DMS 273 treated with DMSO at 0.1 percent for 48 hours (cell line): ENCODE measurements at regions not wholly inside any gene's neighbourhood (a gene's known extent, or its start where the extent isn't known, plus 50 kb on each side); places are given as distances from the start of the nearest gene placed in this dataset.

ENCODE experiments used
- DNase-seq: peaks from one replicate; lab custom pipeline; 2025; lab: John Stamatoyannopoulos, UW

DNA sequence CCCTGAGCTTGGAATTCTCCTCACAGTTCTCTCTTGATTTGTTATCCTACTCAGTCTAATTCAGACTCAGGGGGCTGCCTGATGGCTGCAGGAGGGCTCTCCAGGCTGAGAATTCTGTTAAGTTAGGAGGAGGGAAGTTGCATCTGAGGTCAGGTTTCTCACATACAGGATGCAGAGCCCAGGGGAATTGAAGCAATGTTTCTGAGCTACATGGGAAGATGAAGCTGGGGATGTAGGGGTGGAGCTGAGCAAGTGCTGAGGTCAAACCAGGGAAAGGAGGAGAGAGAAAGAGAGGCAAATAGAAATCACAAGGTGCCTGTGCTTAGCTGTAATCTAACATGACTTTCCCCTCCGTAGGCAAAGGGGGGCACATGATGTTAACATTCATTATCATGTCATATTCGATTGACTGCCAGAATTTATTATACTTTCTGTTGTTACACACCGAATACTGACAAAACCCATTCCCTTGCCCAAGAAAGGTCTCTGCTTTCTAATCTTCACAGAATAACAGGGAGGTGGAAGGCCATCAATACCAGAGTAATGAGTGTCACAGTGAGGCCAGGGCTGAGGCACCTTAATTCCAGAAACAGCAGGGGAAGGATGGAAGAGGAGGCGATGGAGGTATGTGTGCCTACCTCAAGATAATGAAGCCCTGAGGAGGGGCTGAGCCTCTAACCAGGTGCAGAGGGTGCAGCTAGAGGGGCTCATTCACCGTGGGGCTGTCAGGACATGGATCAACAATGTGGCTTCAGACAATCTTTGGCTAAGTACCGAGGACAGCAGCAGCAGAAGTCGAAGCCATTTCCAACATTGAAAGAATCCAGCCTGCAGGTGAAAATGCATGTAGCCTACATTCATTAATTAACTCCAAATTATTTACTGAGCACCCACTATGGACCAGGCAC, 205.4 kb upstream of the SNX19 start:
- DNase-seq, result no peak

DNA sequence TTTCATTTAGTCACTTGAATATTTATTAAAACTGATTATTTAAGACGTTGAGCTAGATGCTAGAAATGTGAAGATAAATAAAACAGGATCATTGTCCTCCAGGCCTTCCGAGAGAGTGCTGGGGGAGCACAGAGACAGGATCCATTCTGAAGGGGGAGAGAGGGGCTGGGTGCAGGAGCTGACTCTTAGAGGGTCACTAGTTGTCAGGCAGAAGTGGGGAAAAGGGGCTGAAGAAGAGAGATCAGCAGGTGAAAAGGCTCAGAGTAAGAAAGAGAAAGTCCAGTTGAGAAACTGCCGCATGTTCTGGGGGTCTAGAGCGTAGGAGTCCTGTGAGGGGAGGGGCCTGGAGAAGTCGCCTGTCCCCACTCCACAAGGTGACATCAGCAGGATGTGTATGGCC, 206.2 kb upstream of the SNX19 start:
- no peak for DNase-seq

DNA sequence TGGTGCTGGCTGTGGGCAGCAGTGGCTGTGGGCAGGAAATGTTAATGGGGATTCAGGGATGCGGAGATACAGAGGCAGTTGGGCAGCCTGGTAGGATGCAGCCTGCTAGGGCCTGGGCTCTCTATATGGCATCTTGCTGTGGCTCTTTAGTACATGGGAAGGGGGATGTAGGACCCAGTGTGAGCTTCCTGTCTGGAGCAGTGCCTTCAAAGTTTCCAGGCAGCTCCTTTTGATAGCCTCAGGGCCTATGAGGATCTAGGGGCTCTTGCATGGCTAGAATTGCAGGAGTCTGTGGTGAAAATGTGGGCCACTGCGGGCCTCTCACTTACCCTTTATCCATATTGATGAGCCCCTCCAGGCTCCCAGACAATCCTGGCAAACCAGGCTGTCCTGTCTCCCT, 213.2 kb upstream of the SNX19 start:
- DNase-seq, result no peak

DNA sequence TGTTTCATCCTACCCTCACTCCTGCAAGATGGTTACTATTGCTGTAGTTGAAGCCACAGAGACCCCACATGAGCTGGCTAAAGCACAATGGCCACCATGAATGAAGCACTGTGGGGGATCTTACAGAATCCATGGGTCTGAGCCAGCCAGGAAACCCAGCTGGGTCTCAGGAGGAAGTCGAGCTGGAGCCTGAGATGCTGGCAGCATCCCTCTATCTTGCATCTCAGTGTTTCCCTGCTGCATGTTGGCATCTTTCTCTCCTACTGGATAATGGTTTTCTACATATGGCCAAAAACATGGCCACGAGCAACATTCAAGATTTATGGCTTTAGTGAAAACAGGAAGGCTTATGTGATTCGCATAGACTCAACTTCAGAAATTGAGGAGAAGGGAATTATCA, 219.3 kb upstream of the SNX19 start:
- no peak for DNase-seq

DNA sequence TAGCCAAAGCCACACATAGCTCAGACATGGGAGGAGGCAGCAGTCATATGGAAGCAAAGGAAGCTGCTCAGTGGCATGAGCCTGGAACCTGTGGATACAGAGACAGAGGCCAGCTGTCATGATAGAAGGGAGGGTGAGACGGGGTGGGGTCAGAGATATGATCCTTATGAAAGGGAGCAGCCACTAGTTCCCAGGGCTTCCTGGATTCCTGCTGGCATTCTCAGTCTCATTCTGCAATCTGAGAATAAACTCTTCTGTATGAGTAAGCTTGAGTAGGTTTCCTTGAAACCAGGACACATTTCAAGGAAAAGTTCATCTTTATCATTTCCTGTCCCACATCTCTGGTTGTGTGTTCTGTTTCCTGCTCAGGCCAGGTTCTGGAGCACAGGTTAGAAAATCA, 220.2 kb upstream of the SNX19 start:
- DNase-seq, result no peak

DNA sequence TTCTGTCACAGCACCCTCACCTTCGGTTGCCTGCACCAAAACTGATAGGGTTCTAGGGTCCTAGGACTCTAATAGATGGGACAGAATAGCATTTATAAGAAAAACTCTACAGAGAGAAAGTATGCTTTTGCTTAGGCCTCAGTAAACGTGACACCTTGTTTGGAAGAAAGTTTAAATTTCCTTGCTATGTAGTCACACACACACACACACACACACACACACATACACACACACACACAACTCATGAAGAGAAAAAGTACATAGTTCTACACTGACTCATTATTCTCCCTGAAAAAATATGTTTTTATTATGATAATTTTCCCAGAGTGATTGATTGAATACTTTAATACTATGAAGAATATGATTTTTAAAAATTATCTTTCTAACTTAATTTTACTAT, 220.8 kb upstream of the SNX19 start:
- DNase-seq, result no peak

DNA sequence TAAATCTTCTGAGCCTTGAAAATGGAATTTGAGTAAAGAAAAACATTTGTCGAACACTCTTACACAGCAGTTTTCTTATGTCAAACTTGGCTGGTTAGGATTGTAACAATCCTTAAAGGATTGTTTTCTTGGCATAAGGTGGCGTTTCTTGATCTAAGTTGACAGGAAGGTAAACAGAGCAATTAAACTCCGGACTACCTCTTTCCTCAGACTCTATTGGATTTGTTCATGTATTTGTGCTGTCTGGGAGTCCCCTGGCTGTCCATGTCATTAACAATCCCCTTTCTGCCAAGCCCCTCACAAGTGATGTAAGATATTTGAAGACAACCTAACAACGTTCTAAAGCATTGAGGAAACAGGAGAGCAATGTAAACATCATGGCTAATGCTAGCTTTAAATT, 222.5 kb upstream of the SNX19 start:
- no peak for DNase-seq

DNA sequence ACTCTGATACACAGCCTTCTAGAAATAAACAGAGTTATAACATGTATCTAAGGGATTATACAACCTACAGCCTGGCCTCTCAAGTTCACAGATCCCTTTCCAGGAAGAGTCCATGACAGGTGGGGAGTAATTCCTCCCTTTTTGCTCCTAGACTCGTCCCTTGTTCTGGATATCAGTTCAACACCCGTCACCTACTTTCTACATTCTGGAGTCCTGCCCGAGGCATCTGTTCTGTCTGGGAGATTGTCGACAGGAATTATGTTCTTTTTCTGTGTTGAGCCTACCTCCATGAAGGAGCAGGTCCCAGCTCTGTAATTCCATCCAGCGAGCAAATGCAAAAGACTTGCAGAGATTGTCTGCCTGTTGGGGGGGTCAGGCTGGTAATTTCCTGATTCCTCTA, 224.6 kb upstream of the NTM start:
- no peak for DNase-seq

DNA sequence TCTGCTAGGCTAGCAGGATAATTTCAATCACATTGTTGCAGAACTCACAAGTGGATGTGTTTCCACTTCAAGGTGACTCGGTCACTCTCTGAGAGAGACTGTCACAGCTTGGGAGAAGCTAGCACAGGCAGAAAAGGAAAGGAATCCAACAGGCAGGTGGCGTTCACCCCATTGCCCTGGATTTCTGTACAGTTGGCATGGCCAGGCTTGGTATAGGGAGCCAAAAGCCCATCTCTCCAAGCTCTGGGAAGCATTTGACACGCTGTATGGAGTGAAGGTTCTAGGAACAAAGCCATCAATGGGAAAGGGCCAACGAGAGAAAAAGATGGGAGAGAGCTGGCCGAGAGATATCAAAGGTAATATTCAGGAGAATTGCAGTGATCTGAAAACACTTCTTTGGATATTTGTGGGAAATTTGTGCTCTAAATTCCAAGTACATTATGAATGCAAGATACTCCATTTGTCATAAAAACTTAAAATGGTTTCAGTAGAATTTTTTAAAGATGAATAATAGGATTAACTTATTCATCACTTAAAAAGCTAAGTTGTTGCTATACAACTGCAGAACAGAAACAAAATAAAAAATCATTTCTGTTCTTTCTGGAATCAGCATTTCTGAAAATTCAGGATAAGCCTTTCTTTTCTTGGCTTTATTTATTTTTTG, 223.5 kb upstream of the NTM start:
- no peak for DNase-seq

DNA sequence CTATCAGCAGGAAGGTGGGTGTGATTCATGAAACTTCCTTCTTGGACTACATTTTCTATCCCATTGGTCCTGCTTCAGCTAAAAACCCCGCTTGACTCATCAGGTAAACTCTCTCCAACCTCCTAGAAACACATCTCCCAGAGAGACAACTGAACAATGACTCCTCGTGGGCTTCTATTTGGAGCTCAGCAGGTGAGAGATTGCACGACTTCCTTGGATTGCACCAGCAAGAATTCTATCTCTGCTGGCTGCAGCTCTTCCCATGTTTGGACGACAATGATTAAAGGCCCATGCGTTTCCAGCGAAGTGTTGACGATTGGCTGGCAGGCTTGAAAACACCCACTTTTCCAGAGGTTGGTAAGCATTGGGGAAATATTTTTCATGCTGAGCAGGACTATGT, 216.1 kb upstream of the NTM start:
- no peak for DNase-seq

DNA sequence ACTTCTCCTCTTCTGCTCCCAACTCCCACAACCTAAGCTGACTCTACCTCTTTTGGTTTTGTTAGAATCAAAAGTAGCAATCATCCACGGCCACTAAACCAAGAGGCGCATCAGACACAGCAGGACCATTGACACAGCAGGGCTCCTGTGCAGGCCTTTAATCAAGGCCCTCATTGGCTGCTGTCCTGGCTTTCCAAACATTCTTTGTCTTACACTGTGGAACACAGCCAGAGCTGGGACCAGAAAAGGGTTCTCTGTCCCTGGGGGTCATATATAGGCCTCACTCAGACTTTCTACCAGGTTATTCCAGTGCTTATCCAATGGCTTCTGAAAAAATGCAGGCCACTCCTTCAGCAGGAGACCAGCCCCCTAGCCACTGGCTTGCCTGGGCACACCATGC, 212.7 kb upstream of the NTM start:
- DNase-seq, result no peak

DNA sequence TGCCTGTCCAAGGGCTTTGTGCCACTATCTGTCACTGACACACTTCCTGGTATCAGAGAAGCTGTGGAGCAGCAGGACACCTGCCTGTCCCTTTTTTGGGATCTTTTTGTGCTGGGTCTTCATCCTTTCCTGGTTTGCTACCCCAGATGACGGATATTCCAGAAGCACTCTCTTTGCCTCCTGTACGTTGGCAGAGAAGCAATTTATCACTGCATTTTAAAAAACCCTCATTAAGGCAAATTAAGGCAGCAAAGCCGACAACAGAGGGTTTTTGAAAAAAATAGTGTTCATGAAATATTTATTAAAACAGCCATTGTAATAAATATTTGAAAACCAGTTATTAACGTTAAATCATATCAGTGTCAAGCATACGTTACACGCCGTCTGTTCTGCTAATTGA, 209.6 kb upstream of the NTM start:
- no peak for DNase-seq

DNA sequence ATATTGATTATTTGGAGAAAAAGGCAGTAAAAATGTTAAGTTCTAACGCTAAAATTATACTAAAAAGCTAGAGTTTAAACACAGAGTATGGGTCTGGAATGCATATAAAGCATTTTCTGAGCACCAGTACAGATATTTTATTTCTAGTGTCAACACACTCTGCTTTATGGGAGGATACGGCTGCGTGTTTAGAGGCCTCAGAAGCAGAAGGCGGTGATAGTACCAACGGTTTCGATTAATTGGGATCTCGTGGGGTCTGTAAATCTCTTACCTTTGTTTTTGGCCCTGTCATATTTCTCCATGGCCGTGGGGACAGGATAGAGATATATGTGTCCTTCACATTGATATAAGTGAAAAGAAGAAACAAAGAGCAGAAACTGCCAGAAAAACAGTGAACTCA, 206.8 kb upstream of the NTM start:
- DNase-seq, result no peak

DNA sequence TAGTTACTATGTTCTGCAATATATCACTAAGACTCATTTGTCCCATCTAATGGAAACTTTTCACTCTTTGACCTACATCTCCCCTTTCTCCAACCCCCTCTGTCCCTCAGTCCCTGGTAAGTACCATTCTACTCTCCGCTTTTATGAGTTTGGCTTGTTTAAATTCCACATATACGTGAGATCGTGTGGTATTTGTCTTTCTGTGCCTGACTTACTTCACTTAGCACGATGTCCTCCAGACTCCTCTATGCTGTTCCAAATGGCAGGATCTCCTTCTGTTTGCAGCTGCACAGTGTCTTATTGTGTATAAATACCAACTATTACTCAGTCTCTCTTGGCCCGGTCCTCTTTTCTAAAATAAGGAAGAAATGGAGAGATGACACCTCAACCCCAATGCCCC, 205.4 kb upstream of the NTM start:
- DNase-seq, result no peak

DNA sequence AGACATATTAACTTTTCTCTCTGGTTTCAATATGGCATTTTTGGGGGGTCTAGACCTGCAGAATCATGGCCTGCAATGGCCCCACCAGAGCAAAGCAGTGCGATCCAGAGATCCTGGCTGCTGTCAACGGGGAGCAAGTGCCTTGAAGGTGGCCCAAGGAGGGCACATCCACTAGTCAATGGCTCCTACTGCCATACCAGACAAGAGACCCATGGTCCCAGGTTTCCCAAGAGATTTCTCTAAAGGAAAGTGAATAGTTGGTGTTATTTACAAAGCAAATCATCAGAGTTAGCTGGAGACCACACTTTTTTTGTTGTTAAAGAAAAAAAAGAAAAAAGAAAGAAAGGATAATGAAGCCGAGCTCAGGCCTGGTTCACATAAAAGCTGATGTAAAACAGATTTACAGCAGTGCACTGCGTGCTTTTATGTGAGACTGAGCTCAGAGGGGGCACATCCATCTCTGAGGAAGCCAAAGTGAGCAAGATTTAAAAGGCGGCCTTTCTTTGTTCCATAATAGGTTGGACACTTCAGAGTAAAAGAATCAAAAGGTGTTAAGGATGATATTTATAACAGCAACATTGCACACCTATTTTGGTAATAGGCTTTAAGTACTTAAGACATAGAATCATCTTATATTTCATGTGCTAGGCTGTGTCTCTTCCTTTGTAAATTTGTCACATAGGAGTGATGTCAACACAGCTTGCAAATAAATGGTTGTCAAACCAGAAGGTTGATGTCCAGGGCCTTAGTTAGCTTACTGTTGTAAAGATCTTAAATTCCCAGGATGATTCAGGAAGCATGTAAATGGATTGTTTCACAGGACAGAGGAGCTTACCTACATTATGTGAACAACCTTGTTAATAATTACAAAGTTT, 201.3 kb upstream of the NTM start:
- no peak for DNase-seq

DNA sequence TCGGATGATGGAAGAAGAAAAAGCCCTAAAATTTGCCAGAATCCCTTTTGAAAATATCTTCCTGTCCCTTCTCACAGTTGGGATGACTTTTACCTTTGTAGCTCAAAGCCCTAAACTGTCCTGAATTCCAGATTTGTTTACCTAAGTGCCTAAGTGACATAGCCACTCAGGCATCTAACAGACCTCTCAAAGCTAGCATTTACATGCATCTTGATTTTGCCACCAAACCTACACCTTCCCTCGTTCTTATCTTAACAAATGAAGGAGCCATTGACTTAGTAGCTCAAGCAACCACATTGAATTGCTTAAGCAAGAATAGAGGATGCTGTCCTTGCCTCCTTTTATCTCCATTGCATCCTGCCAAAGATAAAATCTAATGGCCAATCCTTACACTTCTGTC, 198.4 kb upstream of the NTM start:
- DNase-seq, result no peak

DNA sequence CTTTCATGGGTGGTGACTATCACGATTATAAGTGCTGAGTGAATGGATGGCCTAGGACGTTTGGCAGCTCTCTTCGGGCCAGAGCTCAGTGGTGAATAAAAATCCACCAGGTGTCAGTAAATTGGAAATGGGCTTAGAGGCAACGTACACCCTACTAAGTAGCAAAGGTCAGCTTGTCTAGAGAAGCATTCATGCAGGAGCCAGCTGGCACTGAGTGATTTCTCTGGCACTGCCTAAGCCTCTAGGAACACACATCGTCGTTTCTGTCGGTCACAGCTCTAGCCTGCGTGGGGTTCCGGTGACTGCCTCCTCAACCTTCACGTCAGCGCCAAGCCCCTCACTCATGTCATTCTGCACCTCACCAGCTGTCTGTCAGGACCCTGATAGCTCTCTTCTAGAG, 192.4 kb upstream of the NTM start:
- DNase-seq, result no peak

DNA sequence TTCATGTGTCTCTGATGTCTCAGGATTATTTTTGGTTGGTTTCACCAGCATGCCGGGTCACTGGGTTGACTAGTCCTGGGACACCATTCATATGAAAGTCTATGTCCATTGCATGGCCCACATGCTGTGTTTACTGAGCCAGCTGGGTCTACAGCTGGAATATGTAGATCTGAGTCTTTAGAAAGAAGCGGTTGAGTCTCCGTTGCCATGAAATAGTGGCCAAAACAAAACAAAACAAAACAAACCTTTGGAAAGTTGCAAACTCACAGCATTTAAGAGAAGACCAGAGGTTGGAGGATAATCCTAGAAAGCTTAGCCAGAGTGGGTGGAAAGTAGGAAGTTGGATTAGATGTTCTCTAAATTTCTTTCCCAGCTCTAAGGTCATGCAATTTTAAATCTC, 191.8 kb upstream of the NTM start:
- DNase-seq, result no peak

DNA sequence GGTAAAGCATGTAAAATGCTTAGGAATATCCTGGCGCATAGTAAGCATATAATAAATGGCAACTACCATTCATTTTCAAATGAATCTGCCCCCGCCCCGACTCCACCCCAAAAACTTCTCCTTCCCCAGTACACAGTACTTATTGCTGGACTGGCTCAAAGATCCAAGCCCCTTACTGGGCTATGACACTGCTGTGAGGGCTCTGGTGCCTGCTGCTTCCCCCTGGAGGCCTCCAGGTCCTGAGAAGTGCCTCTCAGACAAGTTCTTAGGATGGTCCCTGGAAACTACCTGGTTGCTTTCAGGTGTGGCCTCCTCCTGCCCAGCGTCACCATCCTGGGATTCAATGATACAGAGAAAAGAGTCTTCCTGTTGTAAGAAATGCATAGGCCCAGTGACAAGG, 190.6 kb upstream of the NTM start:
- no peak for DNase-seq

DNA sequence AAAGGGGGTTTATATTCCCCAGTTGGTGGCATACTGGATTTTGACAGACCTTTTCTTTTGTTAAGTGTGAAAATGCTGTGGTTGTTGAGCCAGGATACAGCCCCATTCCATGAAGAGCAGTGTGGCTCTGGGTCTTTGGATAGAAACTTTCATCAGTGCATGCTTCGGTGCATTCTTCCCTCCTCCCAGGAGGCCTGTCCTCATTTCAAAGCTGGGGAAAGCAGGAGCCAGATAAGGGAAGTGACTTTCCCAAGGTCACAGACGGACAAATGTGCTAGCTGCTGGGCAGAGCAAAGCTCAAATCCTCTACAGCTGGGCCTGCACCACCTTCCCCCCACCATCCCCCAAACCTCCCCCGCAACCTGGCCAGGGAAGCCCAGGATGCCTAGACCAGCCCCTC, 184.5 kb upstream of the NTM start:
- DNase-seq, result no peak

DNA sequence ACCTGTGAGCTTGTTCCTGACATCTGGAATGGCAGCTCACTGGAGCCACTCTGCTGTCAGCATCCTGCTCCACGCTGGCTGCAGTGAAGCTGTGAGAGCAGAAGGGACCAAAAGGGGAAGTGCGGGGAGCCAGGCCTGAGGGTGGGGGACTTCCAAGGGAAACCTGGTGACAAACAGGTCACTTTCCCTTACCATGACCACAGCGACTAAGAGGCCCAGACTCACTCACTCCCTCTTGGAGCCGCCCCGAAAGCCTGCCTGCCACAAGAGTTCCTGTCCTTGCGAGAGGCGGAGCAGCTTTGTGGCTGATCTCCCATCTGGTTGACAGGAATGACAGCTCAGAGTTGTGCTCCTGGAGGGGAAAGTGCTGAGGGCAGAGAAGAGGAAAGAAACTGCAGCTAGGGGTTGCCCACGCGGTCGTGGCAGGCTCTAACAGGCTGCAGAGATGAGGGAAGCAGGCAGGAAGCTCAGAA, 183.8 kb upstream of the NTM start:
- no peak for DNase-seq

DNA sequence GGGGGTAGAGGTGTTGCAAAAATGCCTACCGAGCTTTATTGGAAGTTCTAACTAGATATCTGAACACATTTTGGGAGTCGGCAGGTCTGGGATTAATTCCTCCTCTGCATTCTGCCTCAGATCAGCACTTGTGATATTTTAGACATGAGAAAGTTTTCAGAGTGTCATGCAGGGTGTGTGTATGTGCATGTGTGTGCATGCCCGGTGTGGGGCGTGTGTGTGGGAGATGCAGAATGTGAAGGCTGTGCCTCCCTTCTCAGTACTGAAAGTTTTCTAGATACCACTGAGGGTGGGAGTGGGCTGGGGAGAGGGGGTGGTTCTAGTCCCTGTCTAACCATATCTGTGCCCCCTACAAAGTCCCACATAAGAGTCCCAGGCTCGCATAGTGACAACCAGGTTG, 180.0 kb upstream of the NTM start:
- DNase-seq, result no peak

DNA sequence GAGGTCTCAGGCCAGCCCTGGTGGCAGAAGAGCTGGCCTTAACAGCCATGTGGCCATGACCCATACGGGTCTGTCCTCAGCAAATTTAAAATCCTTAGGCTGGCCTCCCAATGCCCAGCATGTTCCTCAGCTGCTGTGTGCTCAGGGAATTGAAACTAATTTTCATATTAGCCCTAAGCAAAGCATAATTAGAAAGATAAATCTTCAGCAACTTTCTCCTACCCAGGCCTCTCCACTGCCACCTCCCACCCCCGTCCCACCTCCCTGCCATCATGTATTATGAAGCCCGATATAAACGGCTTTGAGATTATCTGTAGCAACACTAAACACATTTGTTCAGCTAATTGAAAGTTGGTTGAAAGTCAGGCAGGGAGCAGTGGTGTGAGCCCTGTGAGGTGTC, 178.8 kb upstream of the NTM start:
- no peak for DNase-seq
